ENCODE measurements at regions not wholly inside any gene's neighbourhood (a gene's known extent, or its start where the extent isn't known, plus 50 kb on each side); places are given as distances from the start of the nearest gene placed in this dataset.

DNA sequence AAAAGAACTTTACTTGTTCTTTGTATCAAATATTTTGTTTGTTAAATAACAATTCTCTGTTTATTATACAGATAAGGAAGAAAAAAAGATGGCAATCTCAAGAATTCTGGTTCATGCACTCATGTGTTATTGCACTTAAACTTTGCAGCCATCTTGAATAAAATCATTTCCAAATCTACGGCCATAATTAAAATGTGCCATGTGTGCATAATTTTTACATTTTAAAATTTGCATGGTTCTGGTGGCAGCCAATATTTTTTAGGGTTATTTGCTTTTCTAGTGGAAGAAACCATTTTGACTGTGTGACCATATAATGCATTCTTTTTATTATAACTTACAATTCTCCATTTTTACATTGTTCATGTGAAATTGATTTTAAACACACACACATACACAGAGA is 1518.1 kb upstream of the ZEB2 start:
- no peak for DNase-seq (ENCODE audit: low read depth in 2 of 2)

DNA sequence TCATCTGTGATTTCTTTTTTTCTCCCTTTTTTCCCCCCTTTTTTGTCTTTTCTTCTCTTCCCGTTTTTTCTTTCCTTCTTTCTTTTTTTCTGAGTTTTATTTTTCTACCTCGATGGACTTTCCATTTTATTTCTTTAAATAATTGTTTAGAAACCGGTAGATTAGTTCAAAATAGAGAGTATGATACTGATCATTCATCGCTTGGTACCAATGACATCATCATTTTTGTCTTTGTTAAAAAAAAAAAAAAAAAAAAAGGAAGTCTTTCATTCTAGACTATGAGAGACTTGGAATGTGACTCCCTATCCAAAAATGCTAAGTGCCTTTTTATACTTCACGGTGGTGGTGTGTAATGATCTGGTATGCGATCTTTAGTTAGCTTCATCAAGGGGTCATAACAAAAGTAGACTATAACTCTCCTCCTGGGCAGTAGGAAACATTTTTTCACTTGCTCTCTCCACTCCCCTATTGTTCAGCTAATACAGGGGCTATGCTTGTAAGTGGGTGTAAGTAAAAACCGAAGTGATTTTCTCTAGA is 1517.5 kb upstream of the ZEB2 start:
- no peak for DNase-seq (ENCODE audit: low read depth in 2 of 2)

DNA sequence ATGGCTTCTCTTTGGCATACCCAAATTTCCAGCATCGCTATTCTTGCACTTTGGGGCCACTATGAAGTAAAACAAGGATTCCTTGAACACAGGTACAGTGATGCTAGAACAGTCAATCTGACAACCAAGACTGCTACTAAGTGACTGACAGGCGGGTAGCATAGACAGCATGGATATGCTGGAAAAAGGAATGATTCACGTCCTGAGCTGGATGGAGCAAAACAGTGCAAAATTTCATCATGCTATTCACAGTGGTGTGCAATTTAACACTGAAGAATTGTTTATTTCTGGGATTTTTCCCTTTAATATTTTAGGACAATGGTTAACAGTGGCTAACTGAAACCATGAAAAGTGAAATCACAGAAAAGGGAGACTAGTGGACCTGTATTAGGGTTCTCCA is 1511.2 kb upstream of the ZEB2 start:
- no peak for DNase-seq (ENCODE audit: low read depth in 2 of 2)

DNA sequence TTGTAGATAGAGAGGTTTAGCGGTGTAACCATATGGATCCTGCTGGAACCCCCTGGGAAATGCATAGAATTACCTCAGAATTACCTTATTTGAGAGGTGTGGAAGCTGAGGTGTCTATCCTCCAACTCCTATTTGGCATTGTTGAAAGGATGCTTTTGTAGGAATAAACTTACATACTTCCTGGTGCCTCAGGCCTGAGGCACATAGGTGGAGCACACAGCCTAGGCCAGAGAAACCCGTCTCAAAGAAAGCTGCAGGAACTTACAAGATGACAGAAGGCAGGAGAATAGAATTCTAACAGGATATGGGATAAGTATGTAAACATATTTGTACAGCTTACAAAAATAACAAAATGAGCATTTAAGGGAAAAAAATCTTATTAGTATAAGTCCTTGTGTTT is 1507.2 kb upstream of the ZEB2 start:
- DNase-seq (ENCODE audit: low read depth in 2 of 2) = no peak

DNA sequence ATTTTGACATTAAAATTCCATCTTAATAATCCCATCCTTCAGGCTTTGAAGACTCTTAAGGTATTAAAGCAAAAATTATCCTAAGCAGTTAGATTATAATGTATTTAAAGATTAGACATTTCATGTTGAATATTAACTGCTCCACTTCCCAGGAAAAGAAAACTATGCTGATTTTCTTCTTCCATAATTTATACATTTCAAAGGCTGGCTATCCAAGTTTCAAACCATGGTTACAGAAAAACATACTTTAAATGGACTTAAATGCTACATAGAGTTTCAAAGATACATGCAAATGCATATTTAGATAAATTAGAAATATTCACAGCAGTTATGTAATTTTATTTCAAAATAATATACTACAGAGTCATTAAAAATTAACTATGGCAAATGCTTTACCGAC is 1505.6 kb upstream of the ZEB2 start:
- no peak for DNase-seq (ENCODE audit: low read depth in 2 of 2)

DNA sequence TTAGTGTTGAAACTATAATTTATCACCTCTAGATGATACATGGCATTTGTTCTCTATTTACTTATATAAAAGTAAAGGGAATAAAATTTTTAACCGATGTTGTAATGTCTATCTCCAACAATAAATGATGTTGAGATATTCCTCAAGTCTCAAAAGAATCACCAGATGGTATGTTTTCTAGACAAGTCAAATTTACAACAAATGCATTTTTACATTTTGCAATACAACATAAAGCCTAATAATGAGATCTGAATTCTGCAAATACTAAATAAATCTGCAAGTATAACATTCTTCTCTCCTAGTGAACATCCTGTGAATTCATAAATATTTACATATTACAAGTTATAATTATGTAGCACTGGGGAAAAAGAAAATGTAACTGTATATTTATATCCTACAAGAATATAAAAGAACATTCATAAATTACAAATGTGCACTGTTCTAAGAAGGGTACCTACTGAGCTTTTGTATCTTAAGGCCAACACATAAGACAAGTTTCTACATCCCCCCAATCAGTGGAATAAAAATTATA is 1504.4 kb upstream of the ZEB2 start:
- DNase-seq (ENCODE audit: low read depth in 2 of 2) = no peak

DNA sequence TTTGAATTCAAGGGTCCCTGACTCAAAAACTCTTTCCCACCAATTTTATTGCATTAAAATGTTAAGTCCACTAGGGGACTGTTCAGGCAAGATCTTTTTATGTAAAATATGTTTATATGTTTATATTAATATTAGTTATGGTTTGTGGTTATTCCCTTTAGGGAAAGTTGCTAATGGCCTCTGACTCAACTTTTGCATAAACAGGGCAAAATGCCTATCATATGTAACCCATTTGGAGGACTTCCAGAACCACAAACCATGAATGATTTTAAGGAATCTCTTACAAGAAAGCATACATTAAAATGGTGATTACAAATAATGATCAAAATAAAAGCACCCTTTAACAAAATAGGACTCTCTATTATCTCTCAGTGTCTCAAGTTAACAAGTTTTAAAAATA is 1484.5 kb upstream of the ZEB2 start:
- DNase-seq (ENCODE audit: low read depth in 2 of 2) = no peak

DNA sequence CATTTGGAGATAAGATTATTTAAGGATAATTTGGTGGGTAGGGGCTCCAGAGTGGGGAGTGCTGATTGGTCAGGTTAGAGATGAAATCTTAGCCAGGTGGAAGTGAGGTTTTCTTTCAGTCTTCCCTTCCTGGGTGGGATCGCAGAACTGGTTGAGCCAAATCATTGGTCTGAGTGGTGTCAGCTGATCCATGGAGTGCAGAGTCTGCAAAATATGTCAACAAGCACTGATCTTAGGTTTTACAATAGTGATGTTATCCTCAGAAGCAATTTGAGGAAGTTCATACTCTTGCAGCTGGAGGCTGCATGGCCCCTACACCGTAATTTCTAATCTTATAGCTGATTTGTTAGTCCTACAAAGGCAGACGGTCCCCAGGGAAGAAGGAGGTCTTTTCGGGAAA is 1483.4 kb upstream of the ZEB2 start:
- DNase-seq (ENCODE audit: low read depth in 2 of 2) = no peak

DNA sequence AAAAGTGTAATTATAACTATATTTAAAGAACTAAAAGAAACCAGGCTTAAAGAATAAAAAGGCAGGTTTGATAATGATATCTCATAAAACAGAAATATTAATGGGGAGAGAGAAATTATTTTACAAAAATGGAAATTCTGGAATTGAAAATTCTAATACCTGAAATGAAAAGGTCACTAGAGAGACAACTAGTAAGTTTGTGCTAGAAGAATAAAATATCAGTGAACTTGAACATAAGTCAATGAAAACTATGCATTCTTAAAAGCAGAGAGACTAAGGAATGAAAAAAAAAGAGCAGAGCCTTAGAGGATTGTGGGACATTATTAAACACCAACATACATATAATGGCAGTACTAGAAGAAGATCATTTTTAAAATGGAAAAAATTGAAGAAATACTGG is 1475.0 kb upstream of the ZEB2 start:
- no peak for DNase-seq (ENCODE audit: low read depth in 2 of 2)

DNA sequence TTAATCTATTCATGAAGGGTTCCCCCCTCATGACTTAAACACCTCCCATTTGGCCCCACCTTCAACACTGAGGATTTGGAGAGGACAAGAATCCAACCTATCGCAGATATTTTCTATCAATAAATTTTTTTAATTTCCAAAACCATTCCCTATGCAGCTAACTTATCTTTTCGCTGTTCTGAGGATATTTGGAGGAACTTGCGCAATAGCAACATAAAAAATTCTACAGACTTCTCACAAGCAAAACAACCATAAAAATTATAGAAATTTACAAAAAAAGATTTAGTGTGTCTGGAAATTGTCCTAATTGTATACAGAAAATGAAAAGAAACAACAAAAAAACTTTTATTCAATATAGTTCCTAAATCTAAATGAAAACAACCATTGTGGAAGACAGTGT is 1472.7 kb upstream of the ZEB2 start:
- no peak for DNase-seq (ENCODE audit: low read depth in 2 of 2)

DNA sequence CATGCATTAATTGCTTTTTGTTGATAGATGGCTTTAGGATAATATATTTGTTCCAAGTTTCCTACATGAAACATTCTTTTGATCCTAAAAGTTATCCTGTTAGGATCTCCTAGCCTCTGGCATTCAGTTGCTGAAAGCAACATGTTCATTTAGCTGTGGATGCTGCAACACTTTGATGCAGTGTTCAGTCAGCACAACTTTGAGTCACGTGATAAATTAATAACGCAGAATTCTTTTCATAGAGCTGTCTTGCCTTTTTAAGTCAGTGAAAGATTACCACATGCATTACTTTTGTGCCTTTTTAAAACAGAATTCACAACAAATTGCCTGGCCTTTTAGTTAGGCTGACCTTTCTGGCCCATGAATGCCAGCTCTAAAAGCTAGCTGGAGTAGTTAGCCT is 1467.9 kb upstream of the ZEB2 start:
- DNase-seq (ENCODE audit: low read depth in 2 of 2) = no peak

DNA sequence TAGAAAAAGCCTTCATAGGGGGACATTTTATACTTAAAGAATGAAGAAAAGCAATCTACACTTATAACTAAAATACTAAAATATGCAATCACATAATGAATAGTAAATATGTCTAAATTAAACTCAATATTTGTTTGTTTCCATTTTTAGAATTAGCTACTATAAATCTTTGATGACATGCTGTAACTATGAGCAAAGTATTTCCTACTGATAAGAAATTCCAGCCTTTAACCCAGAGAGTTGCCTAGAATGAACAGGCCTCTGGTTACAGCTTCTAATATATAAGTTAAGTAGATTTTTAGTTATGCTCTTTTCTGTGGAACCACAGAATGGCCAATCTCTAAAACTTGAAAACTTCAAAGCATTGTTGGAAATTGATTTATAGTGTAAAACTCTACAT is 1465.6 kb upstream of the ZEB2 start:
- DNase-seq (ENCODE audit: low read depth in 2 of 2) = no peak

DNA sequence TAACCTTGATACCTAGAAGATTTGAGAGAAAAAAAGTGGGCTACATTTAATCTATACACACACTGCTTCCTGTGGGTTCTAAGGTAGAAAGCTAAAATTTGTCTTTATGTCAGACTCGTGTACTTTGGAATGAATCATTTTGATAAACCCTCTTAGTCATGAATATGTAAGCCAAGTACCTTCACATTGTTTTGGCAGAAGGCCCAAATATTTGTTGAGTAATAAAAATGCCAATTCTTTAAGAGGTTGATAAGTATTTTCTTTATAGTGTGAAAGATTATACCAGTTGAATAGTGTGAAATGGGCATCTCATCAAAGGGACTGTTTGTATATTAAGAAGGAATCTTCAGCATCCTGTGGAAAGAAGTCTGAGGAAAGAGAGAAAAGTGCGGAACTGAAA is 1464.7 kb upstream of the ZEB2 start:
- no peak for DNase-seq (ENCODE audit: low read depth in 2 of 2)

DNA sequence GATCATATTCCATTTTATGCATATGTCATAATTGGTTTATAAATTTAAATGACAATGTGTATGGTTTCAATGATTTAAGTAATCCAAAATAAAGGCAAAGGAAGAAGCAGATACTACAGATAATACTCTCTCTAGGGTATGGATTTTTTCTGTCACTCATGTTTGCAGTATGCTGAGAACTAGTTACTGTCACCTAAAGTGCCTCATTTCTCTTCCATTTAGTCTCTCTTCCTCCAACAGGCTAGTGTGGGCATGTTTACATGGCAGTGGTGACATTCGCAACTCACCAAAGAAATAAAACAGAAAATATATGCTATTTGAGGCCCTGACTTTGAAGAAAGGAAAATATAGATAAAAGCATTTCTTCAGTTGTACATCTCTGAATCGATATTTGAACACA is 1460.4 kb upstream of the ZEB2 start:
- DNase-seq (ENCODE audit: low read depth in 2 of 2) = no peak

DNA sequence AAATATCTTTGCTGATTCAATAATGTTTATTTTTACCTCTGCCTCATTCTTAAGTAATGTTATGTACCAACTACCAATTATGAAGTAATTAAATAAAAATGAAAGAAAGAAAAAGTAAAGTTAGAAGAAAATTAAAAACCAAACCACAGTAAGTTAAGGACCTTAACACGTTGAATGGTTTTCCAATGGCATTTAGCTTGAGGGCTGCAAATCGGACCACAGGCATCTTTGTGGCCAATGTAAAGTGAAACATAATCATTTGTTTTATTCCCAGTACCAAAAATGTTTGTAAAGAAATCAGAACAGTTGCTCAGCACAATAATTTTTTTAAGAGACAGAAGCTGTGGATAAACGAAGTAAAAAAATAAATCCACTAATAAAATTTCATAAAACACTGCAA is 1455.5 kb upstream of the ZEB2 start:
- DNase-seq (ENCODE audit: low read depth in 2 of 2) = no peak

DNA sequence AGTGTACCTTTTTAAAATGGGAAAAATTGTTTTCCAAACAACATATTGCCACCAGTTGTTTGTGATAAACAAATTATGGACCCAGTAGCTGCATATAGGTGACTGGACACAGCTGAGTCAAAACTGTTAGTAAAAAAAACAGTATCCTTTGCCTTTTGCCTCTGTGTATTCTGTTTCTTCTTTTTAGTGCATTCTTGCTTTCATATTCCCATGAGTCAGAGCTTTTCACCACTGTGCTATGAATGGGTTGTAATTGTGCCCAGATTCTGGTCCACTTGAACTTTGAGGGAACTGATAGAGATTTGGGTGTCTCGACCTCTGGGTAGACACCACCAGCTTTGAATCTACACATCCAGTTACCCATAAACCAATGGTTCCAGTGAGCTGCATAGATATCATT is 1441.9 kb upstream of the ZEB2 start:
- DNase-seq (ENCODE audit: low read depth in 2 of 2) = no peak

DNA sequence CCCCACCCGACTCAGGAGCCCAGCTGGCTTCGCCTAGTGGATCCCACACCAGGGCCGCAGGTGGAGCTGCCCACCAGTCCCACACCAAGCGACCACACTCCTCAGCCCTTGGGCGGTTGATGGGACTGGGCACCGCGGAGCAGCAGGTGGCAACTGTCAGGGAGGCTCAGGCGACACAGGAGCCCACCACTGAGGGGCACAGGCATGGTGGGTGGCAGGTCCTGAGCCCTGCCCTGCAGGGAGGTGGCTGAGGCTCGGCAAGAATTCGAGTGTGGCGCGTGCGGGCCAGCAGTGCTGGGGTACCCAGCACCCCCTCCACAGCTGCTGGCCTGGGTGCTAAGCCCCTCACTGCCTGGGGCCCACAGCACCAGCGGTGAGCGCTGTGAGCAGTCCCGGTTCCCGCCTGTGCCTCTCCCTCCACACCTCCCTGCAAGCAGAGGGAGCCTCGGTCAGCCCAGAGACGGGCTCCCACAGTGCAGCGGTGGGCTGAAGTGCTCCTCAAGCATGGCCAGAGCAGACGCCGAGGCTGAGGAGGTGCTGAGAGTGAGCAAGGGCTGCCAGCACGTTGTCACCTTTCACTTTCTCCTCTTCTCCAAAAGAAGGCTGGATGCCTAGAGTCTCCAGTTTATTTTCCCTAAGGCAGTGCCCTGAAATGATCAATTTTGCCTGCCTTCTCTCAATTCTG is 1440.7 kb upstream of the ZEB2 start:
- no peak for DNase-seq (ENCODE audit: low read depth in 2 of 2)

DNA sequence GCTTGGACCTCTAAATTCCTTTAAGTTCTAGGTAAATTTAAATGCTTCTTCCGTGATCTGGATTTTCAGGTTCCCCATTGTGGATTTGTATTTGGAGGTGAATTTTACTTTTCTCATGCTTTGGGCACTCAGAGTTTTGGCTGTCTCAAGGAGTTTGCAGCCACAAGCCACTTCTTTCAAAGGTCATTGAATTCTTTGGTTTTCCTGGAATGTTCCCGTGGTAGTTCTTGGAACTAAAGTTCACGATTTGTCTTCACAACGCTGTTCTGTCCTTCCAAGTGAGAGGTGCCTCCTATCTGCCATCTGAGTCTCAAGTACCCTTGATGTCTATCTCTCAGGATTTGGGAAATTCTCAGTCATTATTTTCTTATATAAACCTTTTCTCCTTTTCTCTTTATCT is 1438.7 kb upstream of the ZEB2 start:
- DNase-seq (ENCODE audit: low read depth in 2 of 2) = no peak

DNA sequence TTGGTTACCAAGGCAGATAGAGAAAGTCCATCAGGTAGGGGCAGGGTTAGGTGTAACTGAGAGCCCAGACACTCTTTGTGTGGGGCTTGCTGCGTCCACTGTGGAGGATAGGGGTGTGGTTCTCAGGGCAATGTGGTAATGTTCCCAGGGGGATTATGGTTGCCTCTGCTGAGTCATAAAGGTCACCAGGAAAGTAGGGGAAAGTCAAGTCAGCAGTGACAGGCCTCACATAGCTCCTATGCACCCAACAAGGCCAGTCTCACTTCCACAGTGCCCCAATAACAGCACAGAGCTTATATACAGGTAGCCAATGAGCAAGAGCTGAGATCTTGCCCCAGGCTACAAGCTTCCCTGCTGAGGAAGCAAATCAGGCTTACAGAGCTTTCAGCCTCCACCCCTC is 1438.0 kb upstream of the ZEB2 start:
- DNase-seq (ENCODE audit: low read depth in 2 of 2) = no peak

DNA sequence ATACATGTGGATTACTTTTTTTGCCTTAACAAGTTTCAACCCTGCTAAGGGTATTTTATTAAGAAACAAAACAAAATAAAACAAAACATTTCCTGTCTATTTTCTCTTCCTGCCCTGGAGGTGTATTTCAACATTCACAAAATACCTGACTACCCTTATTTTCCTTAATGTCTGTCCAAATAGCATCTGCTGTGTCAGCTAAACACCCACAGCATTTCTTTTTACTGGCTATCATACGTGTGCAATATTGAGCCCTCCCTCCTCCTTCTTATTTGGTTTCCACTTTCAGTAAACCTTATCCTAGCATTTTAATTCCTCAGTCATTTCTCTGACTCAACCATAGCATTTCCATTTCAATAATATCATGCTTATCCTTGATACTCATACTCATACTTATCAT is 1420.0 kb upstream of the ZEB2 start:
- DNase-seq (ENCODE audit: low read depth in 2 of 2) = no peak

DNA sequence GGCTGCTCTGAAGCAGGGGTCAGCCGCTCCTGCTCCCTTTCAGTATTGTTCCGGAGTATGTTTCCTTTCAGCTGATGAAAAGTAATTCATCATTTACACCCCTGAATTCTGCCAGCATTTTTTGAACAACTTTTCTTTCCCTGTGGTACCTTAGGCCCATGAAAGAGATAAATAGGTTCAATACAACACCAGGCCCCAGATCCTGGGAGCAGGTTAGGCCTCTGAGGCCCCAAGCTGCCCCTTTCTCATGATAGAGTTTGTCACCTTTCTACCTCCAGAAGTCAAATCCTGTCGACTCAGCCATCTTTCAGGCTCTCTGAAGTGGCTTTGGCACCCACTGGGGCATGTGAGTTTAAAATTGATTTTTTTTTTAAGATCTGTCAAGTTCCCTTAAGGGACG is 1415.1 kb upstream of the ZEB2 start:
- DNase-seq (ENCODE audit: low read depth in 2 of 2) = no peak

DNA sequence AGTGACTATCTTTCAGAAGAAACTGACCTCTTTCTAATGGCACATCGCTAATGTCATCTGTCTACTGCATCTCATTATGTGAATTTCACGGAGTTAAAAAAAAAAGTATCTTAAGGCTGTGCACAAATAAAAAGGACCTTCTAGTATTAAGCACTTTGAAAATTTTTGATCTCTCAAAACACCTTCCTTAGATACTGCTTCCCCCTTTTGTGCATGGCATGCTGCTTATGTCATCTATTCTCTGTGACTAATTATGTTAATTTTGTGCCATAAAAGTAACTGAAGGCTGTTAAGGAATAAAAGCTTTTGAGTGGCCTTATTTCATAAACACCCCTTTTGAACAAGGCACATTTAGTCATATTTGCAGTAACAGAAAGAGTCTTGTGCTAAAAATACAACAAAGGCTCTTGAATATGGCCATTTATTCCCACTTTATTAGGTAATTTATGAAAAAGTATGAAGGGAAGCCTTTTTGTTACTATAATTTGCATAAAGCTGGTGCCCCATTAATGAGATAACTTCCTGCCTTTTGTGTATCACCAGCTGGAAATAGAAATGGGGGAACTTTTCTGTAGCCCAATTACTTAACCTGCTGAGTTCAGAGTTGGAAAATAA is 1412.0 kb upstream of the ZEB2 start:
- DNase-seq (ENCODE audit: low read depth in 2 of 2) = no peak

DNA sequence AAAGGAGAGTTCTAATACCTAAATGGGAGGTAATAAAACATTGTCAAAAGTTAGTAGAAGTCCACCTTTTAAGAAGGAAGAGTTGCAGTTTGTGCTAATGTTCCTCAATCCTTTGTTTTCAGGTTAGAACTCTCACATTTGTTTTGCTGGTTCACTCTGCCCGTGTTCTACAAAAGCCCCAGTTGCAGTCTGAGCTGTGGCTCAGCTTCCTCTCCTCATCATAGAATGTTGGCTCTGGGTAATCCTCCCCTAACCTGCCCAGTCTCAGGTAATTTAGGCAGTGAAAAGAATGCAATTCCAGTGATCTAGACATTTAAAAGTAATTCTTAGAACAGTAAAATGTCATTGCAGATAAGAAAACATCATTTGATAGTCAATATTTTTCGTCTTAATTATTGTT is 1410.4 kb upstream of the ZEB2 start:
- no peak for DNase-seq (ENCODE audit: low read depth in 2 of 2)

All from stimulated activated CD4-positive, alpha-beta T cell treated with anti-CD3 and anti-CD28 coated beads, Interleukin-1b, Interleukin-23, amount 100 ng/mL, for 4 hours (primary cell).